ENCODE measurements at regions not wholly inside any gene's neighbourhood (a gene's known extent, or its start where the extent isn't known, plus 50 kb on each side); places are given as distances from the start of the nearest gene placed in this dataset.

GRCh38 chr5:152995214-152995725, 495.2 kb upstream of the GRIA1 start:
- no peak for DNase-seq (ENCODE audit: low read depth in 2 of 2)

GRCh38 chr5:153005711-153006110, 484.8 kb upstream of the GRIA1 start:
- DNase-seq (ENCODE audit: low read depth in 2 of 2): no peak

GRCh38 chr5:153006681-153007080, 483.8 kb upstream of the GRIA1 start:
- DNase-seq (ENCODE audit: low read depth in 2 of 2): no peak

- no peak for DNase-seq (ENCODE audit: low read depth in 2 of 2)
Observed at GRCh38 chr5:153014194-153014593, 476.3 kb upstream of the GRIA1 start.

GRCh38 chr5:153018121-153018520, 472.3 kb upstream of the GRIA1 start:
- no peak for DNase-seq (ENCODE audit: low read depth in 2 of 2)

GRCh38 chr5:153030755-153031725, 459.4 kb upstream of the GRIA1 start:
- DNase-seq (ENCODE audit: low read depth in 2 of 2): no peak

- DNase-seq (ENCODE audit: low read depth in 2 of 2): no peak
Observed at GRCh38 chr5:153039501-153039900, 451.0 kb upstream of the GRIA1 start.

GRCh38 chr5:153043886-153044285, 446.6 kb upstream of the GRIA1 start:
- no peak for DNase-seq (ENCODE audit: low read depth in 2 of 2)

- DNase-seq (ENCODE audit: low read depth in 2 of 2): no peak
Observed at GRCh38 chr5:153050496-153051179, 439.8 kb upstream of the GRIA1 start.

- DNase-seq (ENCODE audit: low read depth in 2 of 2): no peak
Observed at GRCh38 chr5:153066281-153066680, 424.2 kb upstream of the GRIA1 start.

- no peak for DNase-seq (ENCODE audit: low read depth in 2 of 2)
Observed at GRCh38 chr5:153067869-153068268, 422.6 kb upstream of the GRIA1 start.

- no peak for DNase-seq (ENCODE audit: low read depth in 2 of 2)
Observed at GRCh38 chr5:153079396-153079795, 411.1 kb upstream of the GRIA1 start.

GRCh38 chr5:153080940-153081339, 409.5 kb upstream of the GRIA1 start:
- DNase-seq (ENCODE audit: low read depth in 2 of 2): no peak

- DNase-seq (ENCODE audit: low read depth in 2 of 2): no peak
Observed at GRCh38 chr5:153081385-153081784, 409.1 kb upstream of the GRIA1 start.

GRCh38 chr5:153084511-153084910, 406.0 kb upstream of the GRIA1 start:
- no peak for DNase-seq (ENCODE audit: low read depth in 2 of 2)

GRCh38 chr5:153086486-153086885, 404.0 kb upstream of the GRIA1 start:
- no peak for DNase-seq (ENCODE audit: low read depth in 2 of 2)

GRCh38 chr5:153088538-153088937, 401.9 kb upstream of the GRIA1 start:
- no peak for DNase-seq (ENCODE audit: low read depth in 2 of 2)

- no peak for DNase-seq (ENCODE audit: low read depth in 2 of 2)
Observed at GRCh38 chr5:153094333-153094732, 396.1 kb upstream of the GRIA1 start.

GRCh38 chr5:153096381-153096780, 394.1 kb upstream of the GRIA1 start:
- DNase-seq (ENCODE audit: low read depth in 2 of 2): no peak

- no peak for DNase-seq (ENCODE audit: low read depth in 2 of 2)
Observed at GRCh38 chr5:153099328-153099727, 391.1 kb upstream of the GRIA1 start.

GRCh38 chr5:153101235-153102180, 389.0 kb upstream of the GRIA1 start:
- no peak for DNase-seq (ENCODE audit: low read depth in 2 of 2)

- DNase-seq (ENCODE audit: low read depth in 2 of 2): no peak
Observed at GRCh38 chr5:153116916-153117315, 373.6 kb upstream of the GRIA1 start.

Data from stimulated activated CD8-positive, alpha-beta memory T cell treated with anti-CD3 and anti-CD28 coated beads, Interleukin-15, amount 100 ng/mL, for 4 hours (primary cell).